ENCODE measurements at regions not wholly inside any gene's neighbourhood (a gene's known extent, or its start where the extent isn't known, plus 50 kb on each side); places are given as distances from the start of the nearest gene placed in this dataset.
"Not testable (repeated sequence)": the region's sequence is repeated elsewhere in the genome, so short reads cannot be mapped to it uniquely, and the experiment has no call there.

GRCh38 chr2:109976319-109976718 is 77.8 kb downstream of the LIMS3 start:
- not testable (repeated sequence) for TF ChIP-seq CTCF, POLR2A (IDR thresholded peaks at IDR 0.05)

All from ovary (tissue), 3 donors.